UCSD-AML1 (cell line): ENCODE measurements at regions not wholly inside any gene's neighbourhood (a gene's known extent, or its start where the extent isn't known, plus 50 kb on each side); places are given as distances from the start of the nearest gene placed in this dataset.
A peak's percentile ranks its signal among the peaks of the same experiment; 100 is the strongest.
"Not testable (repeated sequence)": the region's sequence is repeated elsewhere in the genome, so short reads cannot be mapped to it uniquely, and the experiment has no call there.

Experiments used
- DNase-seq: peaks from one replicate; lab custom pipeline; 2025; ENCODE audit not compliant: unreplicated experiment; lab: John Stamatoyannopoulos, UW

GRCh38 chr19:31054430-31054829, 294.8 kb downstream of the TSHZ3 start:
- peak; percentile 60 for DNase-seq

- DNase-seq, result no peak
Measured at GRCh38 chr19:31049431-31049830, 299.8 kb downstream of the TSHZ3 start.

- no peak for DNase-seq
Measured at GRCh38 chr19:31046024-31046423, 303.2 kb downstream of the TSHZ3 start.

- no peak for DNase-seq
Measured at GRCh38 chr19:31041461-31041860, 307.8 kb downstream of the TSHZ3 start.

- no peak for DNase-seq
Measured at GRCh38 chr19:31039151-31039550, 310.1 kb downstream of the TSHZ3 start.

- DNase-seq, result no peak
Measured at GRCh38 chr19:31037286-31037980, 311.8 kb downstream of the TSHZ3 start.

DNA sequence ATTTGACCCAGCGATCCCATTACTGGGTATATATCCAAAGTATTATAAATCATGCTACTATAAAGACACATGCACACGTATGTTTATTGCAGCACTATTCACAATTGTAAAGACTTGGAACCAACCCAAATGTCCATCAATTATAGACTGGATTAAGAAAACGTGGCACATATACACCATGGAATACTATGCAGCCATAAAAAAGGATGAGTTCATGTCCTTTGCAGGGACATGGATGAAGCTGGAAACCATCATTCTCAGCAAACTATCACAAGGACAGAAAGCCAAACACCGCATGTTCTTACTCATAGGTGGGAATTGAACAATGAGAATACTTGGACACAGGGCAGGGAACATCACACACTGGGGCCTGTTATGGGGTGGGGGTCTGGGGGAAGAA, 317.8 kb downstream of the TSHZ3 start:
- DNase-seq, result not testable (repeated sequence)

DNA sequence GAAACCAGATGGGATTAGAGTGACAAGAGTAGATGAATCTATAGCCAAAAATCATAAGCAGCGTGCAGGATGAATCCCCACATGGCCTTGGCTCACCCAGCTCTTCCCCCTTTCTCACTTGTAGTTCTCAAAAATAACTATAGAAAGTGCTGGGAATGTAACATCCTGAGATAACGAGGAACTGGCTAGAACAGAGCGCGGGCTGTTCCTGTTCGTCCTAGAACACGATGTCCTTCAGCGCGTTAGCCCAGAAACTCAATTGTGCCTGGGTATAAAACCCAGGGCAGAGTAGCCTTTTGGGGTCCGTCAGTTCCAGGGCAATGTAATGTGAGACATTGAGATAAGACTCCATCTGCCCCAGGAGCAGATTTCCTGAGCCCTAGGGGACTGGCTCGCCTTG, 326.2 kb downstream of the TSHZ3 start:
- DNase-seq, result no peak

GRCh38 chr19:31018936-31019335, 330.3 kb downstream of the TSHZ3 start:
- no peak for DNase-seq

DNA sequence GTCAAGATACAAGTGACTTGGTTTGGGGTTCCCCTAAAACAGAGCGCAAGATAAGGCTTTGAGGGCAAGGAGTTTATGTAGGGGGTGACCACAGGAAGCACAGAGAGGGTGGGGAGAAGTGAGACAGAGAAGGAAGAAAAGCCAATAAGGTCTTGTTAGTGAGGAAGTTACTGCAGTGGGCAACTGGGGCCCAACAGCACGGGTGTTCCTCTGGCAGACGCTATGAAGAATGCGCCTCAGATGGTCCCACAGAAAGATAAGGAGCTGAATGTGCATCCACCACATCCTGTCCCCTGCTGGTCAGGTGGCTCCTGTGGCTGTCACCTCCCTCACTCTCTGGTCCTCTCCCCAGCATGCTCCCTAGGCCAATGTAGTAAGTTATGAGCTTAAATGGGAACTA, 333.5 kb downstream of the TSHZ3 start:
- DNase-seq, result peak; percentile 29

- no peak for DNase-seq
Measured at GRCh38 chr19:31014668-31015067, 334.6 kb downstream of the TSHZ3 start.

- no peak for DNase-seq
Measured at GRCh38 chr19:31013384-31014020, 335.7 kb downstream of the TSHZ3 start.

DNA sequence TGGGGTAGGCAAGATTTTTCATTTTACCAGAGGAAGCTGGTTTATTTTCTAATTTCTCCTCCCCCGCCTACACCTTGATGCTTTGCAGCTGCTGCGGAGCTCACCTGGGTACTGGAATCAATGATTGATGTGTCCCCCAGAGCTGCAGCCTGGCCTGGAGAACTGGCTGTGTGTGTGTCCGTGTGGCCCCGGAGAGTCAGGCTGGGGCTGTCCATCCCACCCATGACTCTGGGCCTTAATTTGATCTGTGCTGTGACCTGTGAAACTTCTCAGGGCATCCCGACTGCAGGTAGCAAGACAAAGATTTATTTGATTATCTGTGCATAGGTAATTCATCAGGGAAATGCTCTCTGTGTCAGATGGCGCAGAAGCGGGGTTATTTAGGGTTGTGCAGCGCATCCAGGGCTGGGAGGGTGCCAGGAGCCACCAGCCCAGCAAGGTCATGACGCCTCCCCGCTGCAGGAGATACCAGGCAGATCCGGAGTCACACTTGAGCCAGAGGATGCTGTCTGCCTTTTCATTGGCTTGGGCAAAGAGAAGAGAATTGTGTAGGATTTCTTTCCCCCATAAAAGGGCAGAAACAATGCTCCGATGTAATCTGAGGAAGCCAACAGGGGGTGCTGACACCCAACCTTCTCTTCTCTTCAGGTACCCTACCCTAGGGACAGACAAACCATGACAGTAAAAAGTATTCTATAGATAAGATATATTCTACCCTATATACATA, 346.6 kb downstream of the TSHZ3 start:
- DNase-seq, result no peak

DNA sequence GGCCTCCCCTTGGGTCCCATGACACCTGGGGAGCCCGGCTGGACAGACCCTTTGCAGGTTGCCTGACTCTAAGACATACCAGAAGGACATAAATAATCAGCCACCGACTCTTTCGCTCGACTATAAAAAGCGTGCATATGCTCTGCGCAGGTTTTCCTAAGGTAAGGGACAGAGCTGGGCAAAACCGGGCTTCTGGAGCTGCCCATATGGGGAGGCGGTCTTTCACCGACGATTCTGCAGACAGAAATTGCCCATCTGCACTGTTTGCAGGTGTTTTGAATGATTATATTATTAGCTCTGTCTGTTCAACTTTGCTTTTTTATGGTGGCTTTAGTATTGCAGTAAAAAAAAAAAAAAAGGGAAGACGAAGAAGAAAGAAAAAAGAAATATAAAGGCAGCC, 347.2 kb downstream of the TSHZ3 start:
- no peak for DNase-seq

DNA sequence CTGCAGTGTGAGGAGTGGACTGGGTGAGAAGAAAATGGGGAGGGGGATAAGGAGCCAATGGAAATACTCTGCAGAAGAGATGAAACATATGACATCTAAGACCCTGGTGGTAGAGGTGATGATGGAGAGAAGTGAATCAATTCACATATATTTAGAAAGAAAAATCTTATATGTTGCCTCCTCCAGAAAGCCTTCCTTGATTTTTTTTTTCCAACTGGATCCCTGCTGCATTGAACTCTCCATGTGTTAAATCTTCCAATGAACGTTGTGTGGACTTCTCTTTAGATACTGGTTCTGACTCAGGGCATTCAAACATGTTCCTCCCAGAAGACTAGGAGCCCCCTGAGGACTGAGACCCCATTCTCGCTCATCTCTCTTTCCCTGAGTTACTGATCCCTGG, 348.3 kb downstream of the TSHZ3 start:
- no peak for DNase-seq

- DNase-seq, result no peak
Measured at GRCh38 chr19:30999726-31000125, 349.5 kb downstream of the TSHZ3 start.

DNA sequence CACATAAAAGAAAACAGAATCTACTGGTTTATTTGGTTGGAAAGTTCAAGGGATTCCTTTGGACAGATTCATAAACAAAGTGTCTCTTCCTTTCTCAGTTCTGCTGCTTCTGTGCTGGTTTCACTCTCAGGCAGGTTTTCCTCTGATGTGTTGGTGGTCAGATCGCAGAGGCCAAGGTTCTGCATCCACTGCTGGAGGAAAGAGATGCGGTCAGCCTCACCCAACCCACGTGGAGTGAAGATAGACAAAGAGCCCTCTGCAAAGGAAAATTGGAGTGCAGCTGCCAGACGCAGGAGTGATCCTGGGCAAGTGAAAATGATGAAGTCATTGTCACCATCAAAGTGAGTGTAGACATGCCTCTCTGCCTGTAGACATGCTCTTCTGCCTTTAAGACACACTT, 352.0 kb downstream of the TSHZ3 start:
- DNase-seq, result no peak

DNA sequence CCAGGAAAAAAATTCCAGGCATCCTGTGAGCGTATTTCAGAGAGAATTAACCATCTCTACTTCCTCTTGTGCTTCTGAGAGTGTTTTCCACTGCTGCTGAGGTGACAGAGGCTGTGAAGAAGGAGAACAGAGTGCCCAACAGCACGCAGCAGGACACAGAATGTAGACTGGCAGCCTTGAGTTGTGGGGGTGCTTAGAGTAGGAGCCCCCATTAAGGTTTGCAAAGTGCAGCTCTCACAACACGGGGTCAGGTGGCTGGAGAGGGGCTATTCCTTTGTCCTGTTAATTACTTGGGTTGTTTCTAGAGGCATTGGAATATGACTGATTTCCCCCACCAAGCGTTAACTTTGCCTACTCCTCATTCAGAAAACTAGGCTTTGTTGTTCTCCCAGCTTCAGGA, 370.6 kb downstream of the TSHZ3 start:
- no peak for DNase-seq

GRCh38 chr19:30969591-30969990, 379.6 kb downstream of the TSHZ3 start:
- no peak for DNase-seq

GRCh38 chr19:30968841-30969399, 380.3 kb downstream of the TSHZ3 start:
- DNase-seq, result no peak

GRCh38 chr19:30968210-30968609, 381.0 kb downstream of the TSHZ3 start:
- DNase-seq, result no peak

DNA sequence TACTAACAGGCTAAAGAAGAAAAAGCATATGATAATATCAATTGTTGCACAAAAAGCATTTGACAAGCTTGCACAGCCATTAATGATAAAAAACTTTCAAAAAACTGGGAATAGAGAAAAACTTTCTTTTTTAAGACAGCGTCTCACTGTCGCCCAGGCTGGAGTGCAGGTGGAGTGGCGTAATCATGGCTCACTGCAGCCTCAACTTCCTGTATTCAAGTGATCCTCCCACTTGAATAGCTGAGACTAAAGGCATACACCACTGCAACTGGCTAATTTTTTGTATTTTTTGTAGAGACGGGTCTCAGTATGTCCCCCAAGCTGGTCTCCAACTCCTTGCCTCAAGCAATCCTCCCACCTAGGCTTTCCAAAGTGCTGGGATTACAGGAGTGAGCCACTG, 382.8 kb downstream of the TSHZ3 start:
- DNase-seq, result no peak
